DND-41 (cell line): ENCODE measurements at regions not wholly inside any gene's neighbourhood (a gene's known extent, or its start where the extent isn't known, plus 50 kb on each side); places are given as distances from the start of the nearest gene placed in this dataset.

ENCODE experiments used
- ATAC-seq: fragments of 200-7000 bp; cut with Tn5 transposase; 3 replicates; pipeline ENCODE4 v1.9.1; 2021; ENCODE audit warnings: low read depth; ENCODE audit not compliant: insufficient read depth
- DNase-seq: peaks from one replicate; pipeline ENCODE4 v3.0.0-alpha.2; 2020
- H2AFZ ChIP-seq: 2 replicates; pipeline ENCODE4 v1.6.0; 2012; ENCODE audit warnings: low read depth, low read length
- H3K27ac ChIP-seq: 2 replicates; pipeline ENCODE4 v1.5.1; 2012; ENCODE audit warnings: low read length, inconsistent platforms
- H3K27me3 ChIP-seq: fragments of 200-600 bp; sonication (generic); 2 replicates; pipeline ENCODE4 v1.6.0; 2012; ENCODE audit warnings: low read length, mild to moderate bottlenecking, inconsistent platforms; ENCODE audit not compliant: insufficient read depth, poor library complexity
- H3K36me3 ChIP-seq: 2 replicates; pipeline ENCODE4 v1.5.1; 2012; ENCODE audit warnings: low read length, inconsistent platforms; ENCODE audit not compliant: insufficient read depth
- H3K4me1 ChIP-seq: 2 replicates; pipeline ENCODE4 v1.5.1; 2012; ENCODE audit warnings: mild to moderate bottlenecking, low read length; ENCODE audit not compliant: insufficient read depth
- H3K4me2 ChIP-seq: 2 replicates; pipeline ENCODE4 v1.6.0; 2012; ENCODE audit warnings: mild to moderate bottlenecking, moderate library complexity, low read length, inconsistent platforms; ENCODE audit not compliant: insufficient read depth
- H3K4me3 ChIP-seq, 2 experiments: fragments of 200-600 bp in 1 of 2; shearing (Covaris generic) in 1 of 2; 2 replicates each; pipeline ENCODE4 v1.5.1; 2012 to 2016; ENCODE audit warnings: inconsistent platforms in 2 of 2, low read length in 2 of 2, mild to moderate bottlenecking in 2 of 2, low read depth in 1 of 2, moderate library complexity in 1 of 2
- H3K79me2 ChIP-seq: 2 replicates; pipeline ENCODE4 v1.6.0; 2012; ENCODE audit warnings: low read length, inconsistent platforms; ENCODE audit not compliant: insufficient read depth
- H3K9ac ChIP-seq: 2 replicates; pipeline ENCODE4 v1.6.0; 2012; ENCODE audit warnings: low read depth, mild to moderate bottlenecking, inconsistent platforms, low read length, moderate library complexity
- H3K9me3 ChIP-seq: 2 replicates; pipeline ENCODE4 v1.5.1; 2012; ENCODE audit warnings: low read length, moderate library complexity, mild to moderate bottlenecking, inconsistent platforms; ENCODE audit not compliant: insufficient read depth, severe bottlenecking
- H4K20me1 ChIP-seq: 2 replicates; pipeline ENCODE4 v1.6.0; 2012; ENCODE audit warnings: low read length; ENCODE audit not compliant: insufficient read depth
- CTCF ChIP-seq: IDR thresholded peaks from 2 replicates; pipeline ENCODE4 v1.5.1; 2012; ENCODE audit warnings: borderline replicate concordance, low read length, moderate library complexity, mild to moderate bottlenecking; ENCODE audit not compliant: poor library complexity, severe bottlenecking; ENCODE audit errors: extremely low read depth
- EZH2 ChIP-seq: IDR thresholded peaks from 3 replicates; pipeline ENCODE4 v1.6.1; 2012; ENCODE audit warnings: borderline replicate concordance, low read depth, mild to moderate bottlenecking, moderate library complexity, low read length, inconsistent platforms; ENCODE audit not compliant: severe bottlenecking

- Histone ChIP-seq H3K4me3 (no peak overlapping the region), H3K9me3 (no peaks in the 10 kb centered on the region), H3K79me2 (no peaks in the 10 kb centered on the region), H4K20me1 (no peaks in the 10 kb centered on the region), H3K4me1 (no peaks in the 10 kb centered on the region), H3K4me2 (no peak overlapping the region), H3K27me3 (no peaks in the 10 kb centered on the region), H3K9ac (no peak overlapping the region), H3K36me3 (no peaks in the 10 kb centered on the region), H2AFZ (no peak overlapping the region), H3K27ac (no peak overlapping the region)
- ATAC-seq (no peak), DNase-seq (no peak)
- TF ChIP-seq EZH2 (no peak), CTCF (no peak)
These were observed 886.7 kb upstream of the PCDH20 start for GRCh38 chr13:62302341-62302740.

GRCh38 chr13:62299988-62300387 lies 884.3 kb upstream of the PCDH20 start:
- H3K27ac ChIP-seq = no peak overlapping the region
- no peak overlapping the region for H3K4me3 ChIP-seq
- no peaks in the 10 kb centered on the region for H3K9me3 ChIP-seq
- no peaks in the 10 kb centered on the region for H3K27me3 ChIP-seq
- no peaks in the 10 kb centered on the region for H3K79me2 ChIP-seq
- no peak overlapping the region for H3K9ac ChIP-seq
- H3K4me1 ChIP-seq = no peaks in the 10 kb centered on the region
- no peak overlapping the region for H3K4me2 ChIP-seq
- H3K36me3 ChIP-seq = no peaks in the 10 kb centered on the region
- no peak overlapping the region for H2AFZ ChIP-seq
- TF ChIP-seq EZH2 = no peak
- no peak for ATAC-seq
- no peak for DNase-seq
- H4K20me1 ChIP-seq = no peaks in the 10 kb centered on the region

- Histone ChIP-seq H2AFZ (no peak overlapping the region), H3K9ac (no peak overlapping the region), H3K27me3 (no peaks in the 10 kb centered on the region), H3K9me3 (no peaks in the 10 kb centered on the region), H3K4me2 (no peak overlapping the region), H3K27ac (no peak overlapping the region), H3K36me3 (no peaks in the 10 kb centered on the region), H3K79me2 (no peaks in the 10 kb centered on the region), H4K20me1 (no peaks in the 10 kb centered on the region), H3K4me3 (no peak overlapping the region), H3K4me1 (no peaks in the 10 kb centered on the region)
- no peak for ATAC-seq
- no peak for DNase-seq
- no peak for TF ChIP-seq CTCF
- no peak for TF ChIP-seq EZH2
These were observed 881.2 kb upstream of the PCDH20 start for GRCh38 chr13:62296812-62297211.

GRCh38 chr13:62294244-62294643 lies 878.6 kb upstream of the PCDH20 start:
- DNase-seq = no peak
- no peaks in the 10 kb centered on the region for H3K79me2 ChIP-seq
- ATAC-seq = no peak
- H2AFZ ChIP-seq = no peak overlapping the region
- TF ChIP-seq EZH2 (no peak), CTCF (no peak)
- no peaks in the 10 kb centered on the region for H3K27me3 ChIP-seq
- no peaks in the 10 kb centered on the region for H3K4me1 ChIP-seq
- H3K9ac ChIP-seq = no peak overlapping the region
- no peaks in the 10 kb centered on the region for H4K20me1 ChIP-seq
- H3K36me3 ChIP-seq = no peaks in the 10 kb centered on the region
- H3K9me3 ChIP-seq = no peaks in the 10 kb centered on the region
- no peak overlapping the region for H3K4me2 ChIP-seq
- no peak overlapping the region for H3K27ac ChIP-seq
- no peak overlapping the region for H3K4me3 ChIP-seq
